ENCODE measurements at regions not wholly inside any gene's neighbourhood (a gene's known extent, or its start where the extent isn't known, plus 50 kb on each side); places are given as distances from the start of the nearest gene placed in this dataset.

GRCh38 chr6:104212977-104213668 is 646.6 kb downstream of the HACE1 start:
- Histone ChIP-seq H3K27ac (ENCODE audit: low read length) (no peak overlapping the region), H3K79me2 (ENCODE audit: low read length) (no peaks in the 10 kb centered on the region), H3K9me3 (ENCODE audit: insufficient read depth, low read length) (no peaks in the 10 kb centered on the region), H3K36me3 (replicated peaks; ENCODE audit: low read depth, low read length) (no peaks in the 10 kb centered on the region), H3K4me1 (ENCODE audit: low read length) (no peaks in the 10 kb centered on the region), H3K9ac (ENCODE audit: low read length) (no peak overlapping the region), H3K4me3 (ENCODE audit: low read length) (no peak overlapping the region), H2AFZ (ENCODE audit: low read depth, low read length) (no peak overlapping the region), H4K20me1 (ENCODE audit: insufficient read depth, low read length) (no peaks in the 10 kb centered on the region), H3K4me2 (ENCODE audit: low read length) (no peak overlapping the region), H3K27me3 (ENCODE audit: low read depth, low read length) (no peaks in the 10 kb centered on the region)
- TF ChIP-seq CTCF (IDR thresholded peaks at IDR 0.05; ENCODE audit: low read depth, low read length) (no peak), EZH2phosphoT487 (IDR thresholded peaks at IDR 0.05; ENCODE audit: low read depth) (no peak)

- no peaks in the 10 kb centered on the region for H3K4me1 ChIP-seq (ENCODE audit: low read length)
- no peak overlapping the region for H3K27ac ChIP-seq (ENCODE audit: low read length)
- TF ChIP-seq EZH2phosphoT487 (IDR thresholded peaks at IDR 0.05; ENCODE audit: low read depth) = no peak
- TF ChIP-seq CTCF (IDR thresholded peaks at IDR 0.05; ENCODE audit: low read depth, low read length) = no peak
- no peak overlapping the region for H3K9ac ChIP-seq (ENCODE audit: low read length)
- no peak overlapping the region for H3K4me3 ChIP-seq (ENCODE audit: low read length)
- H3K9me3 ChIP-seq (ENCODE audit: insufficient read depth, low read length) = no peaks in the 10 kb centered on the region
- H3K36me3 ChIP-seq (replicated peaks; ENCODE audit: low read depth, low read length) = no peaks in the 10 kb centered on the region
- no peak overlapping the region for H3K4me2 ChIP-seq (ENCODE audit: low read length)
- no peak overlapping the region for H2AFZ ChIP-seq (ENCODE audit: low read depth, low read length)
- no peaks in the 10 kb centered on the region for H4K20me1 ChIP-seq (ENCODE audit: insufficient read depth, low read length)
- H3K27me3 ChIP-seq (ENCODE audit: low read depth, low read length) = no peaks in the 10 kb centered on the region
- no peaks in the 10 kb centered on the region for H3K79me2 ChIP-seq (ENCODE audit: low read length)
Measured at GRCh38 chr6:104207635-104208034, 652.1 kb downstream of the HACE1 start.

GRCh38 chr6:104201557-104201956 is 658.2 kb downstream of the HACE1 start:
- Histone ChIP-seq H3K27me3 (ENCODE audit: low read depth, low read length) (no peaks in the 10 kb centered on the region), H3K4me3 (ENCODE audit: low read length) (no peak overlapping the region), H3K36me3 (replicated peaks; ENCODE audit: low read depth, low read length) (no peaks in the 10 kb centered on the region), H3K79me2 (ENCODE audit: low read length) (no peaks in the 10 kb centered on the region), H3K9ac (ENCODE audit: low read length) (no peak overlapping the region), H4K20me1 (ENCODE audit: insufficient read depth, low read length) (no peaks in the 10 kb centered on the region), H2AFZ (ENCODE audit: low read depth, low read length) (no peak overlapping the region), H3K27ac (ENCODE audit: low read length) (no peak overlapping the region), H3K4me2 (ENCODE audit: low read length) (no peak overlapping the region), H3K9me3 (ENCODE audit: insufficient read depth, low read length) (no peaks in the 10 kb centered on the region), H3K4me1 (ENCODE audit: low read length) (no peaks in the 10 kb centered on the region)
- no peak for TF ChIP-seq CTCF (IDR thresholded peaks at IDR 0.05; ENCODE audit: low read depth, low read length)
- TF ChIP-seq EZH2phosphoT487 (IDR thresholded peaks at IDR 0.05; ENCODE audit: low read depth) = no peak

- H3K4me1 ChIP-seq (ENCODE audit: low read length) = no peaks in the 10 kb centered on the region
- no peak overlapping the region for H3K27ac ChIP-seq (ENCODE audit: low read length)
- no peaks in the 10 kb centered on the region for H3K36me3 ChIP-seq (replicated peaks; ENCODE audit: low read depth, low read length)
- TF ChIP-seq CTCF (IDR thresholded peaks at IDR 0.05; ENCODE audit: low read depth, low read length) (no peak), EZH2phosphoT487 (IDR thresholded peaks at IDR 0.05; ENCODE audit: low read depth) (no peak)
- H2AFZ ChIP-seq (ENCODE audit: low read depth, low read length) = no peak overlapping the region
- H3K4me3 ChIP-seq (ENCODE audit: low read length) = no peak overlapping the region
- no peaks in the 10 kb centered on the region for H4K20me1 ChIP-seq (ENCODE audit: insufficient read depth, low read length)
- no peaks in the 10 kb centered on the region for H3K79me2 ChIP-seq (ENCODE audit: low read length)
- no peaks in the 10 kb centered on the region for H3K9me3 ChIP-seq (ENCODE audit: insufficient read depth, low read length)
- H3K9ac ChIP-seq (ENCODE audit: low read length) = no peak overlapping the region
- no peak overlapping the region for H3K4me2 ChIP-seq (ENCODE audit: low read length)
- no peaks in the 10 kb centered on the region for H3K27me3 ChIP-seq (ENCODE audit: low read depth, low read length)
Measured at GRCh38 chr6:104187616-104188015, 672.1 kb downstream of the HACE1 start.
